H1 (cell line): ENCODE measurements at regions not wholly inside any gene's neighbourhood (a gene's known extent, or its start where the extent isn't known, plus 50 kb on each side); places are given as distances from the start of the nearest gene placed in this dataset.

ENCODE experiments used
- CTCF ChIA-PET: fragments of 300-600 bp; sonication (Branson Sonifier 250); formaldehyde crosslinking; loops from one replicate; lab custom pipeline; 2021; ENCODE audit not compliant: partially characterized antibody; lab: Charles Lee
- POLR2A ChIA-PET: fragments of 300-600 bp; sonication (Branson Sonifier 250); formaldehyde crosslinking; loops from one replicate; lab custom pipeline; 2021; ENCODE audit warnings: inconsistent platforms; ENCODE audit not compliant: partially characterized antibody; lab: Charles Lee
- DNase-seq, 2 experiments: peaks; one replicate each; pipeline versions ENCODE4 v3.0.0 to v3.0.0-alpha.2; 2010 to 2022; ENCODE audit warnings: low spot score in 2 of 2, low read depth in 1 of 2, mixed read lengths in 1 of 2
- FAIRE-seq: peaks from 2 replicates; lab custom pipeline; 2011; peaks lifted over from hg19 to GRCh38; lab: Jason Lieb, UNC
- H2AFZ ChIP-seq: 2 replicates; pipeline ENCODE4 v1.8.1; 2012; ENCODE audit warnings: low read length, inconsistent platforms
- H2AK5ac ChIP-seq: 2 replicates; pipeline ENCODE4 v1.6.1; 2013; ENCODE audit warnings: low read depth, low read length
- H2BK120ac ChIP-seq: replicated peaks from 2 replicates; pipeline ENCODE3; 2013; ENCODE audit warnings: low read depth, low read length, inconsistent platforms
- H2BK12ac ChIP-seq: 2 replicates; pipeline ENCODE4 v1.6.1; 2013; ENCODE audit warnings: low read depth, low read length
- H2BK15ac ChIP-seq: 2 replicates; pipeline ENCODE4 v1.6.1; 2013; ENCODE audit warnings: low read length
- H2BK20ac ChIP-seq: 2 replicates; pipeline ENCODE4 v1.6.1; 2013; ENCODE audit warnings: low read length
- H2BK5ac ChIP-seq: 2 replicates; pipeline ENCODE4 v1.6.1; 2013; ENCODE audit warnings: low read depth, low read length
- H3K14ac ChIP-seq: 2 replicates; pipeline ENCODE4 v1.6.1; 2013; ENCODE audit warnings: inconsistent platforms; ENCODE audit not compliant: insufficient read length
- H3K18ac ChIP-seq: 2 replicates; pipeline ENCODE4 v1.6.1; 2013; ENCODE audit warnings: low read length; ENCODE audit errors: extremely low read depth
- H3K23ac ChIP-seq: 2 replicates; pipeline ENCODE4 v1.6.1; 2013; ENCODE audit warnings: inconsistent platforms; ENCODE audit not compliant: insufficient read length
- H3K23me2 ChIP-seq: 2 replicates; pipeline ENCODE4 v1.6.1; 2013; ENCODE audit warnings: low read depth, low read length
- H3K27ac ChIP-seq: 2 replicates; pipeline ENCODE4 v1.6.1; 2011; ENCODE audit warnings: low read depth, low read length, inconsistent platforms
- H3K27me3 ChIP-seq, 4 experiments: replicated peaks in 1 of 4; 1 replicate in 1 of 4; 2 replicates in 3 of 4; pipeline versions ENCODE4 v1.6.1 to v1.8.1; 2011 to 2013; ENCODE audit warnings: low read length in 3 of 4, mild to moderate bottlenecking in 3 of 4, inconsistent platforms in 2 of 4, mixed read lengths in 2 of 4, moderate library complexity in 1 of 4; ENCODE audit not compliant: control insufficient read depth in 3 of 4, insufficient read depth in 3 of 4; ENCODE audit errors: extremely low read depth in 1 of 4
- H3K36me3 ChIP-seq, 4 experiments: 2 replicates each; pipeline versions ENCODE4 v1.6.1 to v1.8.1; 2011 to 2013; ENCODE audit warnings: mild to moderate bottlenecking in 4 of 4, low read length in 3 of 4, moderate library complexity in 2 of 4, control low read depth in 1 of 4, inconsistent platforms in 1 of 4; ENCODE audit not compliant: insufficient read depth in 4 of 4, control insufficient read depth in 2 of 4
- H3K4ac ChIP-seq: replicated peaks from 2 replicates; pipeline ENCODE3; 2013; ENCODE audit warnings: low read length, low read depth, mixed read lengths, inconsistent platforms; ENCODE audit not compliant: insufficient read length
- H3K4me1 ChIP-seq, 4 experiments: replicated peaks in 1 of 4; 1 replicate in 1 of 4; 2 replicates in 3 of 4; pipeline versions ENCODE4 v1.6.1 to v1.8.1; 2011 to 2013; ENCODE audit warnings: low read length in 3 of 4, inconsistent platforms in 2 of 4, mixed read lengths in 1 of 4; ENCODE audit not compliant: insufficient read depth in 4 of 4, control insufficient read depth in 3 of 4
- H3K4me2 ChIP-seq, 2 experiments: 2 replicates each; pipeline versions ENCODE4 v1.6.1 to v1.8.1; 2011 to 2013; ENCODE audit warnings: low read depth in 2 of 2, low read length in 2 of 2, control low read depth in 1 of 2, inconsistent platforms in 1 of 2, mild to moderate bottlenecking in 1 of 2; ENCODE audit not compliant: insufficient read depth in 1 of 2
- H3K4me3 ChIP-seq, 4 experiments: fragments of 200-600, 300-600 bp in 1 of 4; sonication (generic), shearing (Covaris generic), sonication (Bioruptor Twin) in 1 of 4; 2 replicates each; pipeline versions ENCODE4 v1.5.1 to v1.8.1; 2011 to 2016; ENCODE audit warnings: low read length in 4 of 4, low read depth in 3 of 4, control low read depth in 2 of 4, inconsistent platforms in 2 of 4, mild to moderate bottlenecking in 2 of 4, mixed read lengths in 1 of 4, moderate library complexity in 1 of 4; ENCODE audit not compliant: insufficient read depth in 2 of 4; ENCODE audit errors: extremely low read depth in 1 of 4
- H3K56ac ChIP-seq: replicated peaks from 2 replicates; pipeline ENCODE3; 2013; ENCODE audit warnings: low read depth, mild to moderate bottlenecking, mixed read lengths, low read length, inconsistent platforms; ENCODE audit not compliant: insufficient read length
- H3K79me1 ChIP-seq: 2 replicates; pipeline ENCODE4 v1.6.1; 2013; ENCODE audit warnings: low read depth, low read length, control low read depth
- H3K79me2 ChIP-seq, 2 experiments: 2 replicates each; pipeline versions ENCODE4 v1.6.1 to v1.8.1; 2012 to 2013; ENCODE audit warnings: low read length in 2 of 2, mild to moderate bottlenecking in 2 of 2, inconsistent platforms in 1 of 2; ENCODE audit not compliant: insufficient read depth in 2 of 2, control insufficient read depth in 1 of 2
- H3K9ac ChIP-seq, 4 experiments: replicated peaks in 1 of 4; 1 replicate in 1 of 4; 2 replicates in 3 of 4; pipeline versions ENCODE4 v1.6.1 to v1.8.1; 2011 to 2013; ENCODE audit warnings: low read depth in 3 of 4, low read length in 3 of 4, control low read depth in 2 of 4, mild to moderate bottlenecking in 2 of 4, moderate library complexity in 2 of 4, inconsistent platforms in 1 of 4; ENCODE audit errors: extremely low read depth in 1 of 4
- H3K9me3 ChIP-seq, 2 experiments: 2 replicates each; pipeline versions ENCODE4 v1.6.1 to v1.8.1; 2012 to 2013; ENCODE audit warnings: mild to moderate bottlenecking in 2 of 2, moderate library complexity in 2 of 2, control low read depth in 1 of 2, inconsistent platforms in 1 of 2, low read depth in 1 of 2, low read length in 1 of 2, mixed read lengths in 1 of 2; ENCODE audit not compliant: insufficient read depth in 2 of 2
- H4K20me1 ChIP-seq, 2 experiments: replicated peaks in 1 of 2; 2 replicates each; pipeline versions ENCODE3 to v1.8.1; 2011 to 2013; ENCODE audit warnings: inconsistent platforms in 2 of 2, low read length in 2 of 2, mild to moderate bottlenecking in 1 of 2; ENCODE audit not compliant: insufficient read depth in 2 of 2, control insufficient read depth in 1 of 2
- H4K5ac ChIP-seq: 2 replicates; pipeline ENCODE4 v1.6.1; 2013; ENCODE audit warnings: low read length, low read depth, mixed read lengths, inconsistent platforms; ENCODE audit not compliant: insufficient read length
- H4K8ac ChIP-seq: 2 replicates; pipeline ENCODE4 v1.8.0; 2013; ENCODE audit warnings: mild to moderate bottlenecking, moderate library complexity, low read length, inconsistent platforms; ENCODE audit not compliant: insufficient read depth; ENCODE audit errors: extremely low read depth
- H4K91ac ChIP-seq: replicated peaks from 2 replicates; pipeline ENCODE3; 2013; ENCODE audit warnings: low read length, mixed read lengths, inconsistent platforms; ENCODE audit not compliant: insufficient read length
- ATF2 ChIP-seq: IDR thresholded peaks from 2 replicates; pipeline ENCODE4 v1.6.1; 2012; ENCODE audit warnings: low read length, inconsistent platforms
- CBX8 ChIP-seq: fragments of 300-800, 300-1000 bp; sonication (generic); IDR thresholded peaks from 2 replicates; pipeline ENCODE4 v1.7.1; 2016; ENCODE audit warnings: low read depth, low read length, borderline replicate concordance
- E2F6 ChIP-seq: IDR thresholded peaks from 2 replicates; pipeline ENCODE4 v1.6.1; 2012; ENCODE audit warnings: inconsistent platforms
- EP300 ChIP-seq, 2 experiments: IDR thresholded peaks; 1 replicate in 1 of 2; 2 replicates in 1 of 2; pipeline ENCODE4 v1.6.1; 2011 to 2012; ENCODE audit warnings: low read depth in 2 of 2, low read length in 2 of 2, mild to moderate bottlenecking in 2 of 2, borderline replicate concordance in 1 of 2, inconsistent platforms in 1 of 2, moderate library complexity in 1 of 2
- GABPA ChIP-seq: IDR thresholded peaks from 2 replicates; pipeline ENCODE4 v1.6.1; 2011; ENCODE audit warnings: mild to moderate bottlenecking, low read length, moderate library complexity, borderline replicate concordance; ENCODE audit not compliant: insufficient read depth
- KDM4A ChIP-seq: IDR thresholded peaks from one replicate; pipeline ENCODE4 v1.7.1; 2012; ENCODE audit warnings: low read depth, mild to moderate bottlenecking, moderate library complexity, low read length, inconsistent platforms; ENCODE audit not compliant: severe bottlenecking
- PHF8 ChIP-seq: fragments of 200-600 bp; sonication (generic); conservative IDR thresholded peaks from 2 replicates; pipeline ENCODE4 v1.7.1; 2012; ENCODE audit warnings: low read depth, mild to moderate bottlenecking, inconsistent platforms, low read length, moderate library complexity
- POLR2A ChIP-seq, 2 experiments: IDR thresholded peaks; 1 replicate in 1 of 2; 2 replicates in 1 of 2; pipeline ENCODE4 v1.6.1; 2011; ENCODE audit warnings: low read depth in 2 of 2, low read length in 2 of 2, mild to moderate bottlenecking in 2 of 2; ENCODE audit errors: control extremely low read depth in 1 of 2
- RNF2 ChIP-seq: fragments of 200-900, 300-1000 bp; sonication (generic); IDR thresholded peaks from 2 replicates; pipeline ENCODE4 v1.7.1; 2016; ENCODE audit warnings: borderline replicate concordance, low read depth, mild to moderate bottlenecking, antibody characterized with exemption, low read length; ENCODE audit not compliant: poor library complexity, severe bottlenecking; ENCODE audit errors: missing control alignments
- WGBS, 2 experiments: shearing (Covaris generic) in 1 of 2; methylation state at CpG; one replicate each; pipeline versions ENCODE4 v1.1.6 to v1.1.7; 2013 to 2015; ENCODE audit warnings: low lambda C conversion rate in 2 of 2, mixed read lengths in 2 of 2, inconsistent platforms in 1 of 2, low coverage in 1 of 2, missing lambda C conversion rate in 1 of 2; ENCODE audit not compliant: insufficient replicate concordance in 2 of 2, insufficient coverage in 1 of 2, insufficient read length in 1 of 2; ENCODE audit errors: extremely low coverage in 1 of 2, missing lambda C conversion rate in 1 of 2; 5-methylcytosine and 5-hydroxymethylcytosine counted together

- Histone ChIP-seq H3K9me3 (no peaks in the 10 kb centered on the region; a peak in 1 of 4 replicates), H2AK5ac (peak overlapping the region; percentile 85; the same call in 1 of the 2 replicates), H3K14ac (no peak overlapping the region), H3K23ac (no peak overlapping the region), H3K4me1 (peaks cover 4 to 30% (median 20%) of the 10 kb centered on the region in 4 experiments), H3K18ac (peak overlapping the region; percentile 83; the same call in 1 of the 2 replicates), H3K9ac (no peak overlapping the region), H3K27me3 (peaks cover 57 to 87% (median 79%) of the 10 kb centered on the region in 4 experiments), H3K79me1 (no peaks in the 10 kb centered on the region), H3K4ac (no peak overlapping the region), H3K23me2 (peaks cover 21% of the 10 kb centered on the region; the same call in 1 of the 2 replicates), H2BK120ac (no peak overlapping the region), H2AFZ (no peak overlapping the region), H4K8ac (no peak overlapping the region), H2BK12ac (peak overlapping the region; percentile 87), H3K79me2 (no peaks in the 10 kb centered on the region), H3K56ac (no peak overlapping the region), H4K91ac (no peak overlapping the region), H2BK5ac (peak overlapping the region; percentile 75; the same call in 1 of the 2 replicates), H3K4me2 (peak overlapping the region; percentile 80 to 91), H3K27ac (no peak overlapping the region), H3K36me3 (no peaks in the 10 kb centered on the region; a peak in 1 of 8 replicates), H4K20me1 (peaks cover 7 to 8% of the 10 kb centered on the region in 2 experiments), H2BK20ac (0 out of 2 replicates have a peak overlapping the region, but pooled peaks have one; percentile 61), H2BK15ac (0 out of 2 replicates have a peak overlapping the region, but pooled peaks have one; percentile 61), H3K4me3 (peak overlapping the region; percentile 9 to 62 (median 40); a peak in 7 of 8 replicates), H4K5ac (no peak overlapping the region)
- ChIA-PET CTCF (interaction anchor here (0.9 to 7.1 kb wide), 7 partner anchors 15 to 214 kb away, joined by 3 to 90 read pairs (median 5); no protein-coding TSS in a partner anchor), POLR2A (interaction anchor here (1.2 to 2.9 kb wide), 3 partner anchors 17 to 70 kb away, joined by 4 to 14 read pairs (median 5); no protein-coding TSS in a partner anchor)
- WGBS, 2 experiments: 5% methylated on average over 17 of the region's 17 CpGs; no CpG with 5 or more reads in 1 of the 2 experiments
- DNase-seq: peak in 1 of 2 experiments; percentile 72
- no peak for FAIRE-seq
- TF ChIP-seq GABPA (no peak), KDM4A (no peak), RNF2 (peak; percentile 69), ATF2 (no peak), CBX8 (0 out of 2 replicates have a peak, but pooled peaks have one; percentile 25), POLR2A (IDR thresholded peaks at IDR 0.05; ENCODE audit: control extremely low read depth in 1 of 2, low read depth in 2 of 2, low read length in 2 of 2) (no peak), E2F6 (0 out of 2 replicates have a peak, but pooled peaks have one; percentile 2), EP300 (IDR thresholded peaks at IDR 0.05; ENCODE audit: borderline replicate concordance in 1 of 2, low read depth in 2 of 2, low read length in 2 of 2) (no peak), PHF8 (no peak)
Observed at GRCh38 chr5:73233053-73233460, 60.1 kb downstream of the TMEM174 start.
